Jurkat, Clone E6-1 (cell line): ENCODE measurements at regions not wholly inside any gene's neighbourhood (a gene's known extent, or its start where the extent isn't known, plus 50 kb on each side); places are given as distances from the start of the nearest gene placed in this dataset.
"Not testable (repeated sequence)": the region's sequence is repeated elsewhere in the genome, so short reads cannot be mapped to it uniquely, and the experiment has no call there.

Experiments
- DNase-seq: peaks from one replicate; pipeline ENCODE4 v3.0.0-alpha.2; 2011; ENCODE audit warnings: low read depth, low spot score
- H3K4me3 ChIP-seq: 2 replicates; pipeline ENCODE4 v1.5.1; 2011; ENCODE audit warnings: mild to moderate bottlenecking, low read length, control low read depth, moderate library complexity

DNA sequence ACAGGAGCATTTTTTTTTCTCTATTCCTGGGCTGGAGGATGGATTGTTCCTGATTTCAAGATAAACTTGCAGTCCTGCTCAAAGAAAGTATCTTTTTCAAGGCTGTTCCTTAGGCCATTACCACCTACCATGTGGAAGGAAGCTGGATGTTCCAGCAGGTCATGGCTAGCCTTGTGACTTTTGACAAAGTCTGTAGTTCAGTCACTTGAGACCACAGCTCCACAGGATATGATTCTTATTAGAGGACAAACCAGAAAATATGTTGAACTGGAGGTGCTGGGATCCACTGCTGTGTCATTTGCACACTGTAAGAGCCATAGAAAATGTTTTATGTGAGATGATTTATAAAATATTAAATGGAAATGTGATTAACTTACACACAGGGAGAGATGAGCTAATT is 184.2 kb upstream of the ACO1 start:
- no peak overlapping the region for H3K4me3 ChIP-seq
- no peak for DNase-seq

DNA sequence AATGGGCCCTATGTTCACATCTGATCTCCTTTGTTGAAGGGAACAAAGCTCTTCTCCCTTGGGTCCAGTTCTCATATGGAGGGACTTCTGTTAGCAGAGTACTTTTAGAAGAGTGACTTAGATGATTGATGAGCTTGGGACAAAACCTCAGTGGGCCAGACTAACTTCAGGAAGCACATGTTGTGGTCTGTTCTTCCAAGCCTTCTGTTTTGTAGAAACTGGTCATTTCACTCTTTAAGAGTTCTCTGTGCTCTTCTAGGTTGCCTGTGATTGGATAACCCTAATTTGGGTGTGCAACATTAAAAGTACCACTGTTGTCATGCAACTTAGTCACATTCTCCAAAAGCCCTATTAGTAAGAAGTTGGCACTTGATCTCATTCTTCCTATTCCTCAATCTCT is 183.5 kb upstream of the ACO1 start:
- H3K4me3 ChIP-seq = no peak overlapping the region
- no peak for DNase-seq

DNA sequence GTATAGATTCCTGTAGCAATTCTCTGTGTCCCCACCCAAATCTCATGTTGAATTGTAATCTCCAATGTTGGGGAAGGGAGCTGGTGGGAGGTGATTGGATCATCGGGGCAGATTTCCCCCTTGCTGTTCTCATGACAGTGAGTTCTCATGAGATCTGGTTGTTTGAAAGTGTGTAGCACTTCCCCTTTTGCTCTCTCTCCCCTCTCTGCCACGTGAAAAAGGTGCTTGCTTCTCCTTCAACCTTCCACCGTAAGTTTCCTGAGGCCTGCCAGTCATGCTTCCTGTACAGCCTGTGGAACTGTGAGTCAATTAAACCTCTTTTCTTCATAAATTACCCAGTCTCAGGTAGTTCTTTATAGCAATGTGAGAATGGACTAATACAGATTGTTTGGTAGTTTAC is 175.3 kb upstream of the ACO1 start:
- H3K4me3 ChIP-seq, DNase-seq: not testable (repeated sequence)

DNA sequence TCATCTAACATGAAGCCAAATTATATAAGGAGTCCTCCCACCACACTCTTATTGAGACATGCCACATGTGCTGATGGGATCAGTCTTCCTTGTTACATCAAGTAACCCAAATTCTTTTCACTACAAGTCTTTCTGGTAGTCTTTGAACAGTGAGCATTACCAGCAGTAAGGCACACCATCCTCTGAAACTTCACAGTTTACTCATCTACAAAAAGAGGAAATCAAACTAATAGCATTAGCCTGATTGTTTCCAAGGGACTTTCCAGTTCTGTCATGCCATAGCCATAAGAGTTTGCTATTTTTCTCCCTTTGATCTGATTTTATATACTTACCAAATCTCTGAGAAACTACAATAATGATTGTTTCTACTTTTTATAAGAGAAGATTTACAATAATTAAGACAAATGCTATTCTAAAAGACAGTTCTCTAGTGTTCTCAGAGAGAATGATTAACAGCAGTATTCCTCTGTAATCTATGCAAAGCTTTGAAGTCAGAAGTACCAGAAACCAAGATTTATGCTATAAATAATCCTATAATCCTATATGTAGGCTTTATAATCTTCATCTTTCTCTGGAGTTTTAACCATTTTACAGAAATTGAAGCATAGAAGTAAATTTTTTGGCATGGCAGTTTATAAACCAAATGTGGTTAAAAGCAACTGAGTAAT is 166.2 kb upstream of the ACO1 start:
- no peak overlapping the region for H3K4me3 ChIP-seq
- DNase-seq = no peak

DNA sequence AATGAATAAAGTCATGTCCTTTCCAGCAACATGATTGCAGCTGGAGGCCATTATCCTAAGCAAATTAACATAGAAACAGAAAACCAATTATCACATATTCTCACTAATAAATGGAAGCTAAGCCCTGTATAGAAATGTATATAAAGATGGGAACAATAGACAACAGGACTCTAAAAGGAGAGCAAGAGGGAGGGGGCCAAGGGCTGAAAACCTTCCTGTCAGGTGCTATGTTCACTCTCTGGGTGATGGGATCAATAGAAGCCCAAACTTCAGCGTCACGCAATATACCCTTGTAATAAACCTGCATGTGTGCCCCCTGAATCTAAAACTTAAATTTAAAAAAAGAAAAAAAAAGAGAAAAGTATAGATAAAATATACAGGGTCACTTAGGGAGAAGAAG is 163.7 kb upstream of the ACO1 start:
- no peak for DNase-seq
- H3K4me3 ChIP-seq = no peak overlapping the region

DNA sequence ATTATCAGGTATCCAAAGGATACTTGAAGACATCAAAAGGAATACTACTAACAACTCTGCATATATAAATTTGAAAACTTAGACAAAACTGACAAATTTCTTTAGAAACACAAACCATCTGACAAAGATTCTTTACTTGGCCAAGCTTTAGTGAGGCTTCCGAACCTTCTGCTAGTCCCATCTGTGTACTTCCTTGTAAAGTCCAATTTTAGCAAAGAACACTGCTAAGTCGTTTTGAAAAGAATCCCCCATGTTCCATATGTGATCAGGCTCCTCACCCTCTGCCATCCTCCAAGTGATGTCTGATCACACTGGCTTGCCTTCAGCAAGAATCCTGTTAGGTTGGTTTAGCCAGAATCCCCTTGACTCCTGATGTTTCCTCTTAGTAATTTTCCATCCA is 150.0 kb upstream of the ACO1 start:
- no peak overlapping the region for H3K4me3 ChIP-seq
- no peak for DNase-seq

DNA sequence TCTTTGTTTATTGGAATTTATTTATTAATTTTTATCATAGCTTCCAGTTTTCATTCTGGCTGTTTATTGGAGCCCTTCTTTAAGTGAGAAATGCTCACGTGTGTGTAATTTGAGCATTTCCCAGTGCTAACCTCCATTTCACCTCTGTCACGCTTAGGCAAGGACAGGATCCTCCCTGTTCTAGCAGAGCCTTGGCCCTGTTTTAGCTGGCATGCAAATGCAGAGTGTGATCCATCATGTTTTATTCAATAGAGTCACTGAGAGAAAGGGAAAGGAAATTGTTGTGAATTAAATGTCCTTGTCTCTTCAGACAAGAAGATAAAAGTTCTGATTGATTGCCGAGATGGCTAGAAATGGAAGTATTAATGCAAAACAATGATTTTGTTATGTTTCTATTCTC is 137.3 kb upstream of the ACO1 start:
- no peak for DNase-seq
- H3K4me3 ChIP-seq = no peak overlapping the region

DNA sequence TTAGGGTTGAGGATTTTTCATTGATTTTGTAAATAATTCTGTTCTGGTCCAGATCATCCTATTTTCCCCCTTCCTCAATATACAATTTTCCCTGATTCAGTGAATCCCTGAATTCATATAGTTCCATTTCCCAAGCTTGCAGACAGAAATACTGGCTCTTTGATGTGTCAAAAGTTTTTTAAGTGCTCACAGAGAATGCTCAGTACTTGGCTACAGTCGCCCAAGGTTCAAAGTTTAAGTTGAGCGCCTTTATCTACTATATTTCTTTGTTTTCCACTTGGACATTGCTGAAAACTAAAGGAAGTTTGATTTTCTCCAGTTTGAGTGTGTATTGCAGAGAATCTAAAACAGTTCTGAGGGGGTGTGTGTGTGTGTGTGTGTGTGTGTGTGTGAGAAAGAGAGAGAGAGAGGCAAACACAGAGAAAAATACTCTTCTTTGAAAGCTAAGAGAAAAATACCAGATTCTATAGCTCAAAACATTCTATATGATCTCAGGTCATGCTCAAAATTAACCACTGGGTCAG is 136.2 kb upstream of the ACO1 start:
- DNase-seq = no peak
- H3K4me3 ChIP-seq = no peak overlapping the region

DNA sequence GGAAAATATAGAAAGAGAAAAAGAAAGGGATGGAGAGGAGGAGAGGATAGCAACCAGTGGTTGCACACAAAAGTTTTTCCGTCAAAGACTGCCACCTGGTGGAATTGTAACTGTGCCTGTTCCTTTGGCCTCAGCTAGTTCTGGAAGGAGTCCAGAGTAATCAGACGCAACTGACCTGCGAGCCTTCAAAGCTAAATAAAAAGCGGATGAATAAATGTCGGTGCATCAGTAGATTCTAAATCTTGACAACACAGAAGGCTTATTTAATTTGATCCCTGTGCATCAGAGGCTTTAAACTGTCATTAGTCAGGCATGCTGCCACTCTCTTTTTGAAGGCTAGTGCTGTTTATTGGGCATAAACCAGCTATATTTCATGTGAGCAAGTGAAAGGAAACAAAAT is 132.9 kb upstream of the ACO1 start:
- H3K4me3 ChIP-seq = no peak overlapping the region
- DNase-seq = peak; percentile 14

DNA sequence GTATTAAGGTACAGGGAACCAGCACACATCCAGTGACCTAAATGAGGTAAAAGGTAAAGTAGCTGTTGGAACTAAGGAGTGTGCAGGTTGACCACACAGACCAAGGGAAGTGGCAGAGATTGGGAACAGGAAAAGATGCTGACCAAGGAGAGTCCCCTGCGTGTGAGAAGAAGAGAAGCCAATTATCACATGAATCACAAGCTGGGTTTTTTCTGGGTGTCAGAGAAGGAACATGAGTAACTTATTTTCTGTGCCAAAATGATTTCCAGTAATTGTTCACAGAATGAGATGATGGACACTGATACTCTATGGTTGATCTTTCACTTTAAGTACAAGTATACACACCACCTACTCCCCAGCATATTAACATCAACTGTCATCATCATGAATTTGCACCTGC is 130.7 kb upstream of the ACO1 start:
- no peak overlapping the region for H3K4me3 ChIP-seq
- no peak for DNase-seq

DNA sequence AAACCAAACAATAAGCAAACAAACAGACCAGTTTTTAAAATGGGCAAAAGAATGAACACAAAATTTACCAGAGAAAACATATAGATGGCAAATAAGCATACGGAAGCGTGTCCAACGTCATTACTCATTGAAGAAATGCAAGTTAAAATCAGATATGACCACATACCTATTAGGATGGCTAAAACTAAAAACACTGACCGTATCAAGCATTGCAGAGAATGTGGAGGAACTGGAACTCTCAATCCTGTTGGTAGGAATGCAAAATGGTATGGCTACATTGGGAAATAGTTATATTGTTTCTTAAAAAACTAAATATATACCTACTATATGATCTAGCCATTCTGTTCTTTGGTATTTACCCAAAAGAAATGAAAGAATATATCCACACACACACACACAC is 129.4 kb upstream of the ACO1 start:
- H3K4me3 ChIP-seq = no peak overlapping the region
- DNase-seq = no peak

DNA sequence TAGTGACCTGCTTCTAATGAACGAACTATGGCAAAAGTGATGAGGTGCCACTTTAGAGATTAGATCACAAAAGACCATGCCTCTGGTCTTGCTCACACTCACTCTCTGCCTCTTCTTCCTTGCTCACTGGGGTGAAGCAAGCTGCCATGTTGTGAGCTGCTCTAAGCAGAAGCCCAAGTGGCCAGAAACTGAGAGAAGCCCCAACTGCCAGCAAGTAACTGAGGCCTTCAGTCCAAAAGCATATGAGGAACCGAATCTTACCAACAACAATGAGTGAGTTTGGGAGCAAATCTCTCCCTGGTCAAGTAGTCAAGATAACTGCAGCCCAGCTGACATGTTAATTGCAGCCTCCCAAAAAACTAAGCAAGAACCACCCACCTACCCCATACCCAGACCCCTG is 126.0 kb upstream of the ACO1 start:
- no peak overlapping the region for H3K4me3 ChIP-seq
- DNase-seq = no peak

DNA sequence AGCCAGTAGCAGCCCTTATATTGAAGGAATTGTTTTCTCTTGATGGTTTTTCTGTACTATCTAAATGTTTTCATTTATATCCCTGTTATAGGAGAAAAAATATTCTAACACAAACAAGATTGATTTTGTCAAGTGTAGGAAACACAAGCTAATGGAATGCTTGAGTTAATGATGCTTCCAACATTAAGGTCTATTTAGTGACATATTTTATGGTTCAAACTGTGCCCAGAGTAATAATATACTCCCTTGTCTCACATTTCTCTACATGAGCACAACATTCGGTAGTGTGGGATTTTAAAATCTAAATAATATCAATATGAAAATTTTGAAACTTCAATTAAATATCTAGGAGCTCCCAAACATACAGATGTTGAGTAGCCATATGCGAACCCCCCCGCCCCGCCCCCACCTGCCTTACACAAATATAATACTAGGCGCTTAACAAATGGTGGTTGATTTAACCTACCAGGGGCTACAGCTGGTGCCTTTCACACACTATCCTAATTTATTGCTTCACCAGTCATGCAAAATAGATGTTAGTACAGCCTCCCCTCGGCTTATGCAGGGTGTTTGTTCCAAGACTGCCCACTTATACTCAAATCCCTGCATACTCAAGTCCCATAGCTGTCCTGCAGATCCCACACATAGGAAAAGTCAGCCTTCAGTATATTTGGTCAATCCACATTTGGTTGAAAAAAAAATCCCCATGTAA is 124.1 kb upstream of the ACO1 start:
- DNase-seq = no peak
- H3K4me3 ChIP-seq = no peak overlapping the region

DNA sequence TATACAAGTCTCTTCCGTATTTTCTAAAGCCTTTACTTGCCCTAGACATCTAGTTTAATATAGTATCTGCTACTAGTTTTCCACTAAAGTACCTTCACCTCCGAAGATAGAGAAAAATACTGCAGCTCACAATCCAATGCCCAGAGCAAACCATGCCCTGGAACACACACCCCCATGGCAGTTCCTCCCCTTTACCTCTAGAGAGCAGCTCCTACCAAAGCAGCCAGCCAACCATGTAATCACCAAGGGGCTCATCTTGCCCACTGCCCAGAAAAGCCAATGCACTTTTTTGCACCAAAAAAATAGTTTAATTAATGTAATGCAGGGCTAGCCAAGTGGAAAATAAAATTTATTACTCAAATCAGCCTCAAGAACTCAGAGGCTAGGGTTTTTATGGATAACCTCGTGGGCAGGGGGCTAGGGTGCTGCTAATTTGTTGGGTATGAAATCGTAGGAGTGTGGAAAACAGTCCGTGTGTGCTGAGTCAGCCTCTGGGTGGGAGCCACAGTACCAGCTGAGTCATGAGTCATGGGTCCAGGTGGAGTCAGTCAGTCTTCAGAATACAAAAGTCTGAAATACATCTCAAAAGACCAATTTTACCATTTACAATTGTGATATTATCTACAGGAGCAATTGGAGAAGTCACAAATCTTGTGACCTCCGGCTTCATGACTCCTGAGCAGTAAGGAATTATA is 120.1 kb upstream of the ACO1 start:
- DNase-seq = no peak

DNA sequence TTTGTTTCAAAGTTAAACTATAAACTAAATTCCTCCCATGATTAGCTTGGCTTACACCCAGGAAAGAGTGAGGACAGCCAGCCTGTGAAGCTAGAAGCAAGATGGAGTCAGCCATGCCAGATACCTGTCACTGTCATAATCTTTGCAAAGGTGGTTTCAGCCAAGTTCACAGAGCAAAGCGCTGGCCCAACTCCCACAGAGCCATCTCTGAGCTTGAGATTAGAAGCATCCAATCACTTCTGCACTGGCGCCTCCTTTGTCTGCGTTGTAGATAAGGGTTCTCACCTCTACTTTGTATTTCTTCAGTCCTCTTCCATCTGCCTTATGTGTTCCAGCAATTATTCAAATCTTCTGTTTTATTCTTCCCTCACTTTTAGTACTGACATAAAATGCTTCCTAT is 119.4 kb upstream of the ACO1 start:
- H3K4me3 ChIP-seq = no peak overlapping the region
- no peak for DNase-seq

More for the DNA sequence above, 120.1 kb upstream of the ACO1 start:
- no peak overlapping the region for H3K4me3 ChIP-seq

DNA sequence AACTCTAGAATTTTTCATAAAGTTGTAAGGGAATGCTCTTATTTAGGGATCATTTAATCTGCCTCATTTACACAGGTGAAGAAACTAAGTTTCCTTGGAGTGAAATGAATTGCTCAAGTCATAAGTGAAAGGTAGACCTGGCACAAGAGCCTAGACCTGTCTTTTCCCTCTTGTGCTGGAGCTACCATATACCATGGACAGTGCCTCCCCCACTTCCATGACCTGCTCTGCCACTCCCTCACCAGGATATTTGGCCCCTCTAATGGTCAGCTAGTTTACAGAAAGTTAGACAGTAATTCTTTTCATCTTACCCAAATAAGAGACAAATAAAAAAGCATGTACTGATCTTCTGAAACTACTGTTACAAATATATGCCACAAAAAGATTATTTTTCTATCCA is 105.5 kb upstream of the ACO1 start:
- H3K4me3 ChIP-seq = no peak overlapping the region
- no peak for DNase-seq

DNA sequence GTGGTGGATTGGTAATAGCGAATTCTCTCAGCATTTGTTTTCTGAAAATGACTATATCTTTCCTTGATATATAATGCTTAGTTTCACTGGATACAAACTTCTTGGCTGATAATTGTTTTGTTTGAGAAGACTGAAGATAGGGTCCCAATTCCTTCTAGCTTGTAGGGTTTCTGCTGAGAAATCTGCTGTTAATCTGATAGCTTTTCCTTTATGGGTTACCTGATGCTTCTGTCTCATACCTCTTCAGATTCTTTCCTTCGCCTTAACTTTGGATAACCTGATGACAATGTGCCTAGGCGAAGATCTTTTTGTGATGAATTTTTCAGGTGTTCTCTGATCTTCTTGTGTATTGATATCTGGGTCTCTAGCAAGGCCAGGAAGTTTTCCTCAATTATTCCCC is 94.7 kb upstream of the ACO1 start:
- no peak for DNase-seq
- H3K4me3 ChIP-seq = no peak overlapping the region

DNA sequence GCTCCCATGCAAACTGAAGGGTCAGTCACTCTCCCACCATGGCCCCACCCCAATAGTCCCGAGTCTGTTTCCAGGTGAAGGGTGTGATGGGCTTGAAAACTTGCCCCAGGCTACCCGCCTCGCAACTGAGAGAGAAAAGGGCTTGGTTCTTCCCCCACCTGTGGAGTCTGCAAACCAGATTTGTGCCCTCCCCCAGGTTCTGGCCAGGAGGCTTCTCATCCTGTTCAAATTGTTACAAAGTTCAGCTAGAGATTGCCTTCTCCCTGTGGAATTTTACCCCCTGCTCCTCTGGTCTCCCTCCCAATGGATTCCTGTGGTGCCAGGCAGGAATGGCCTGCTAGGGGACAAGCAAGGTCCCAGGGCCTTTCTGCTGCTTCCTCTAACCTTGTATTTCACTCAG is 93.1 kb upstream of the ACO1 start:
- DNase-seq = no peak
- no peak overlapping the region for H3K4me3 ChIP-seq

DNA sequence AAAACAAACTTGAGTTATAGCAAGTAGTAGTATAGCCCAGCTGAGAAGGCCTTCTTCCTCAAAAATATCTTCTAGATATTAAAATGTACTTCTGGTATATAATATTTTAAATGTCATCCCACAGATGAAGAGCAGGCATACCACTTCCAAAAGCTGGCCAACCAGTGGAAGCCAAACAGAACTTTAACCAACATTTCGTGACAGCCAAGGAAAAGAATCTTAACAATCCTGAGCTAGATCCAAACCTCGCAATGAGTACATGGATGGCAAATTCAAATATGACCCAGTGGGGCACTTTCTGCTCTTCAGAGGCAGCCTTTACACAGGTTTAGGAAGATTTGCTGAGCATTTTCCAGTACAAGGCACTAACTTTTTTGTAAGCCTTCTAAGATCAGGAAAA is 91.8 kb upstream of the ACO1 start:
- DNase-seq = no peak
- H3K4me3 ChIP-seq = no peak overlapping the region

DNA sequence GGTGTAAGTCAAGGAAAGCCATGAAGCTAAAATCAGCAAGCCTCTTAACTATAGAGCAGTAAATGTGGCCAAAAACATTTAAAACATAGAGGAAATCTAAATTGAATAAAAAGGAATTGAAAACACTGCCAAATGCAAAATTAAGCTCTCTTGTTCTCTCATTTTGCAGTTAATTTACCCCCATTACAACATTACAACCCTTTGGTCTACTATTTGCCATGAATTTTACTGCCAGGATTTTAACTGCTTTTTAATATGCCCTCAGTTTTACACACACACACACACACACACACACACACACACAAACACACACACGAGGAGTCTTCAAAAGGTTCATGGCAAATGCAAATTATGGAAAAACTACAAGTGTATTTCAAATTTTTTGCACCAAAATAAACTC is 91.4 kb upstream of the ACO1 start:
- H3K4me3 ChIP-seq = no peak overlapping the region
- DNase-seq = no peak
